Liver (tissue), 8 donors: ENCODE measurements at regions not wholly inside any gene's neighbourhood (a gene's known extent, or its start where the extent isn't known, plus 50 kb on each side); places are given as distances from the start of the nearest gene placed in this dataset.

Experiments used
- DNase-seq: peaks from one replicate; pipeline ENCODE4 v3.0.0-alpha.2; 2017; ENCODE audit warnings: low spot score
- H3K27ac ChIP-seq, 2 donors: one replicate each; pipeline ENCODE4 v1.7.0; 2013; ENCODE audit warnings: inconsistent platforms in 2 of 2, low read length in 2 of 2, control low read depth in 1 of 2, low read depth in 1 of 2, mild to moderate bottlenecking in 1 of 2
- H3K27me3 ChIP-seq, 4 donors: one replicate each; pipeline versions ENCODE4 v1.6.1 to v1.7.0; 2013; ENCODE audit warnings: low read length in 3 of 4, inconsistent platforms in 1 of 4, mild to moderate bottlenecking in 1 of 4, moderate library complexity in 1 of 4; ENCODE audit not compliant: control insufficient read depth in 4 of 4, insufficient read depth in 4 of 4
- H3K36me3 ChIP-seq, 4 donors: one replicate each; pipeline versions ENCODE4 v1.6.1 to v1.7.0; 2013; ENCODE audit warnings: low read length in 3 of 4, mild to moderate bottlenecking in 3 of 4, low read depth in 1 of 4, moderate library complexity in 1 of 4; ENCODE audit not compliant: control insufficient read depth in 4 of 4, insufficient read depth in 3 of 4
- H3K4me1 ChIP-seq, 4 donors: one replicate each; pipeline versions ENCODE4 v1.6.1 to v1.7.0; 2013; ENCODE audit warnings: low read length in 3 of 4, mild to moderate bottlenecking in 3 of 4, moderate library complexity in 1 of 4; ENCODE audit not compliant: control insufficient read depth in 4 of 4, insufficient read depth in 4 of 4
- H3K4me3 ChIP-seq, 3 donors: one replicate each; pipeline versions ENCODE4 v1.6.1 to v1.7.0; 2013; ENCODE audit warnings: low read length in 3 of 3, control low read depth in 1 of 3, low read depth in 1 of 3, mild to moderate bottlenecking in 1 of 3
- H3K9ac ChIP-seq, 2 donors: one replicate each; pipeline ENCODE4 v1.7.0; 2013; ENCODE audit warnings: low read length in 2 of 2, mild to moderate bottlenecking in 2 of 2, moderate library complexity in 2 of 2, control low read depth in 1 of 2, low read depth in 1 of 2
- H3K9me3 ChIP-seq, 4 donors: one replicate each; pipeline versions ENCODE4 v1.6.1 to v1.7.0; 2013; ENCODE audit warnings: low read length in 3 of 4; ENCODE audit not compliant: control insufficient read depth in 4 of 4
- EGR1 ChIP-seq, 2 donors: IDR thresholded peaks; 2 replicates each; pipeline ENCODE4 v1.6.1; 2016 to 2018; ENCODE audit warnings: antibody characterized with exemption in 2 of 2, low read depth in 2 of 2
- FOXA2 ChIP-seq: IDR thresholded peaks from 2 replicates; pipeline ENCODE4 v1.6.1; 2016; ENCODE audit warnings: antibody characterized with exemption
- GABPA ChIP-seq, 2 donors: IDR thresholded peaks in 1 of 2; conservative IDR thresholded peaks in 1 of 2; 2 replicates each; pipeline ENCODE4 v1.6.1; 2016; ENCODE audit warnings: antibody characterized with exemption in 2 of 2, mild to moderate bottlenecking in 1 of 2, moderate library complexity in 1 of 2
- HNF4G ChIP-seq: IDR thresholded peaks from 2 replicates; pipeline ENCODE4 v1.6.1; 2016; ENCODE audit warnings: antibody characterized with exemption
- JUND ChIP-seq, 2 donors: IDR thresholded peaks; 2 replicates each; pipeline ENCODE4 v1.6.1; 2016; ENCODE audit warnings: antibody characterized with exemption in 2 of 2
- NR2F2 ChIP-seq: IDR thresholded peaks from 2 replicates; pipeline ENCODE4 v1.6.1; 2016; ENCODE audit warnings: antibody characterized with exemption
- RAD21 ChIP-seq, 2 donors: IDR thresholded peaks; 2 replicates each; pipeline ENCODE4 v1.6.1; 2016; ENCODE audit warnings: antibody characterized with exemption in 2 of 2, mild to moderate bottlenecking in 2 of 2
- RXRA ChIP-seq, 2 donors: IDR thresholded peaks; 2 replicates each; pipeline ENCODE4 v1.6.1; 2017 to 2018; ENCODE audit warnings: antibody characterized with exemption in 2 of 2, mild to moderate bottlenecking in 1 of 2
- SP1 ChIP-seq: IDR thresholded peaks from 2 replicates; pipeline ENCODE4 v1.6.1; 2018; ENCODE audit warnings: antibody characterized with exemption, mild to moderate bottlenecking
- TAF1 ChIP-seq: conservative IDR thresholded peaks from 2 replicates; pipeline ENCODE4 v1.6.1; 2016; ENCODE audit warnings: antibody characterized with exemption, mild to moderate bottlenecking
- YY1 ChIP-seq: IDR thresholded peaks from 2 replicates; pipeline ENCODE4 v1.6.1; 2016; ENCODE audit warnings: antibody characterized with exemption, mild to moderate bottlenecking
- WGBS: extraction: QIAGEN DNeasy Blood & Tissue Kit; methylation state at CpG from one replicate; pipeline ENCODE4 v1.1.7; 2013; 5-methylcytosine and 5-hydroxymethylcytosine counted together
- TF ChIP-seq, protein P1 (sequence below): IDR thresholded peaks from 2 replicates; pipeline ENCODE4 v1.6.1; 2016; ENCODE audit warnings: antibody characterized with exemption
- TF ChIP-seq, protein P2 (sequence below): IDR thresholded peaks from 2 replicates; pipeline ENCODE4 v1.6.1; 2016; ENCODE audit warnings: antibody characterized with exemption, mild to moderate bottlenecking
- TF ChIP-seq, protein P3 (sequence below): fragments of 150-350 bp; IDR thresholded peaks from 2 replicates; pipeline ENCODE4 v1.5.1; 2017; ENCODE audit warnings: improper control_type of control experiment, low read depth, low read length; ENCODE audit not compliant: missing input control
- TF ChIP-seq, protein P4 (sequence below): IDR thresholded peaks from 2 replicates; pipeline ENCODE4 v1.6.1; 2016; ENCODE audit warnings: antibody characterized with exemption
- donor health status: healthy.
- donor health status: healthy.
- donor health status: healthy.
- donor health status: healthy.
- donor health status: healthy.

DNA sequence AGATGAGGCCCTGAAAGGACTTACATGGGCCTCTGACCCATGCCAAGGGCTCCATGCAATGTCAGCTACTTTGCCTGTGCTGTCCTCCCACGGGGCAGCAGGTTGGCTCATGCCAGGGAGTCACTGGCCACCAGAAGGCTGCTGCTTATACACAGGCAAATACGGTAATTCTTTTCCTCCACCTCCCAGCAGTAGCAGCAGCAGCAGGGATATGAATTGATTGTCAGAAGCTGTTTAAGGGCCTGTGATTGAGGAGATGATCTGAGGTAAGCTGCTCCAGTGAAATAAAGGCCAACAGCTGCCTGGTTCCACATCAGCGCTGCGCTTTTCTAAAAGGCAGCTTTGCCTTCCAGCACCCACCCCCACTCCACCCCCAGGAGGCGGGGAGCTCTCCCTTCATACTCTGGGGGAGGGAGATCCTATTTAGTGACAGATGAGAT, 250.5 kb downstream of the SHQ1 start:
- Histone ChIP-seq H3K9me3 (no peaks in the 10 kb centered on the region), H3K36me3 (no peaks in the 10 kb centered on the region), H3K27ac (no peak overlapping the region), H3K9ac (no peak overlapping the region), H3K27me3 (no peaks in the 10 kb centered on the region), H3K4me1 (peaks cover 2 to 13% (median 9%) of the 10 kb centered on the region in 4 donors), H3K4me3 (no peak overlapping the region)
- WGBS = 86% methylated on average over 5 of the region's 5 CpGs
- TF ChIP-seq YY1 = no peak
- TF ChIP-seq RXRA (IDR thresholded peaks at IDR 0.05) = no peak
- no peak for TF ChIP-seq RAD21 (IDR thresholded peaks at IDR 0.05)
- no peak for TF ChIP-seq HNF4G
- TF ChIP-seq TAF1 = no peak
- no peak for TF ChIP-seq JUND (IDR thresholded peaks at IDR 0.05)
- TF ChIP-seq, protein P1, sequence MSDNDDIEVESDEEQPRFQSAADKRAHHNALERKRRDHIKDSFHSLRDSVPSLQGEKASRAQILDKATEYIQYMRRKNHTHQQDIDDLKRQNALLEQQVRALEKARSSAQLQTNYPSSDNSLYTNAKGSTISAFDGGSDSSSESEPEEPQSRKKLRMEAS = no peak
- TF ChIP-seq SP1 = no peak
- TF ChIP-seq, protein P2, sequence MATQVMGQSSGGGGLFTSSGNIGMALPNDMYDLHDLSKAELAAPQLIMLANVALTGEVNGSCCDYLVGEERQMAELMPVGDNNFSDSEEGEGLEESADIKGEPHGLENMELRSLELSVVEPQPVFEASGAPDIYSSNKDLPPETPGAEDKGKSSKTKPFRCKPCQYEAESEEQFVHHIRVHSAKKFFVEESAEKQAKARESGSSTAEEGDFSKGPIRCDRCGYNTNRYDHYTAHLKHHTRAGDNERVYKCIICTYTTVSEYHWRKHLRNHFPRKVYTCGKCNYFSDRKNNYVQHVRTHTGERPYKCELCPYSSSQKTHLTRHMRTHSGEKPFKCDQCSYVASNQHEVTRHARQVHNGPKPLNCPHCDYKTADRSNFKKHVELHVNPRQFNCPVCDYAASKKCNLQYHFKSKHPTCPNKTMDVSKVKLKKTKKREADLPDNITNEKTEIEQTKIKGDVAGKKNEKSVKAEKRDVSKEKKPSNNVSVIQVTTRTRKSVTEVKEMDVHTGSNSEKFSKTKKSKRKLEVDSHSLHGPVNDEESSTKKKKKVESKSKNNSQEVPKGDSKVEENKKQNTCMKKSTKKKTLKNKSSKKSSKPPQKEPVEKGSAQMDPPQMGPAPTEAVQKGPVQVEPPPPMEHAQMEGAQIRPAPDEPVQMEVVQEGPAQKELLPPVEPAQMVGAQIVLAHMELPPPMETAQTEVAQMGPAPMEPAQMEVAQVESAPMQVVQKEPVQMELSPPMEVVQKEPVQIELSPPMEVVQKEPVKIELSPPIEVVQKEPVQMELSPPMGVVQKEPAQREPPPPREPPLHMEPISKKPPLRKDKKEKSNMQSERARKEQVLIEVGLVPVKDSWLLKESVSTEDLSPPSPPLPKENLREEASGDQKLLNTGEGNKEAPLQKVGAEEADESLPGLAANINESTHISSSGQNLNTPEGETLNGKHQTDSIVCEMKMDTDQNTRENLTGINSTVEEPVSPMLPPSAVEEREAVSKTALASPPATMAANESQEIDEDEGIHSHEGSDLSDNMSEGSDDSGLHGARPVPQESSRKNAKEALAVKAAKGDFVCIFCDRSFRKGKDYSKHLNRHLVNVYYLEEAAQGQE = no peak
- TF ChIP-seq FOXA2 = no peak
- TF ChIP-seq, protein P3, sequence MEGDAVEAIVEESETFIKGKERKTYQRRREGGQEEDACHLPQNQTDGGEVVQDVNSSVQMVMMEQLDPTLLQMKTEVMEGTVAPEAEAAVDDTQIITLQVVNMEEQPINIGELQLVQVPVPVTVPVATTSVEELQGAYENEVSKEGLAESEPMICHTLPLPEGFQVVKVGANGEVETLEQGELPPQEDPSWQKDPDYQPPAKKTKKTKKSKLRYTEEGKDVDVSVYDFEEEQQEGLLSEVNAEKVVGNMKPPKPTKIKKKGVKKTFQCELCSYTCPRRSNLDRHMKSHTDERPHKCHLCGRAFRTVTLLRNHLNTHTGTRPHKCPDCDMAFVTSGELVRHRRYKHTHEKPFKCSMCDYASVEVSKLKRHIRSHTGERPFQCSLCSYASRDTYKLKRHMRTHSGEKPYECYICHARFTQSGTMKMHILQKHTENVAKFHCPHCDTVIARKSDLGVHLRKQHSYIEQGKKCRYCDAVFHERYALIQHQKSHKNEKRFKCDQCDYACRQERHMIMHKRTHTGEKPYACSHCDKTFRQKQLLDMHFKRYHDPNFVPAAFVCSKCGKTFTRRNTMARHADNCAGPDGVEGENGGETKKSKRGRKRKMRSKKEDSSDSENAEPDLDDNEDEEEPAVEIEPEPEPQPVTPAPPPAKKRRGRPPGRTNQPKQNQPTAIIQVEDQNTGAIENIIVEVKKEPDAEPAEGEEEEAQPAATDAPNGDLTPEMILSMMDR = no peak
- TF ChIP-seq, protein P4, sequence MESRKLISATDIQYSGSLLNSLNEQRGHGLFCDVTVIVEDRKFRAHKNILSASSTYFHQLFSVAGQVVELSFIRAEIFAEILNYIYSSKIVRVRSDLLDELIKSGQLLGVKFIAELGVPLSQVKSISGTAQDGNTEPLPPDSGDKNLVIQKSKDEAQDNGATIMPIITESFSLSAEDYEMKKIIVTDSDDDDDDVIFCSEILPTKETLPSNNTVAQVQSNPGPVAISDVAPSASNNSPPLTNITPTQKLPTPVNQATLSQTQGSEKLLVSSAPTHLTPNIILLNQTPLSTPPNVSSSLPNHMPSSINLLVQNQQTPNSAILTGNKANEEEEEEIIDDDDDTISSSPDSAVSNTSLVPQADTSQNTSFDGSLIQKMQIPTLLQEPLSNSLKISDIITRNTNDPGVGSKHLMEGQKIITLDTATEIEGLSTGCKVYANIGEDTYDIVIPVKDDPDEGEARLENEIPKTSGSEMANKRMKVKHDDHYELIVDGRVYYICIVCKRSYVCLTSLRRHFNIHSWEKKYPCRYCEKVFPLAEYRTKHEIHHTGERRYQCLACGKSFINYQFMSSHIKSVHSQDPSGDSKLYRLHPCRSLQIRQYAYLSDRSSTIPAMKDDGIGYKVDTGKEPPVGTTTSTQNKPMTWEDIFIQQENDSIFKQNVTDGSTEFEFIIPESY = no peak
- no peak for DNase-seq

DNA sequence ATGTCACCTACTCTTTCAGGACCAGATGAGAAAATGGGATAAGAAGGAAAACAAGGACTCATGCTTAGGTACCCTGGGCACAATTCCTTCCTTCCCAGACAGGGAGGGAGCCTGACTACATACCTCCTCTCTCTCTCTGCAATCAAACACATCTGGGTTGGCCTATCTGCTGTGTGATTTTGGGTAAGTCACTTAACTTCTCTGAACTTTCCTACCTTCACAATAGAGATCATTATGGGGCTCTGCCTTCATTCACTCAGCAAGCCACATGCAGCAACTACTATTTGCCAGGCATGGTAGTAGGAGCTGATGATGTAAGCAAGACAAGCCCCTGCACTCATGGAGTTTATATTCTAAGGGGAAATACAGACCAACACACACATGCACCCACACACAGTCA, 251.2 kb downstream of the SHQ1 start:
- DNase-seq = no peak
- Histone ChIP-seq H3K4me3 (no peak overlapping the region), H3K36me3 (no peaks in the 10 kb centered on the region), H3K27me3 (no peaks in the 10 kb centered on the region), H3K4me1 (peaks cover 2 to 17% (median 9%) of the 10 kb centered on the region in 4 donors), H3K27ac (no peak overlapping the region), H3K9me3 (no peaks in the 10 kb centered on the region), H3K9ac (no peak overlapping the region)
- TF ChIP-seq NR2F2 (no peak), GABPA (IDR thresholded peaks at IDR 0.05 in 1 of 2, conservative IDR thresholded peaks at IDR 0.05 in 1 of 2) (no peak), EGR1 (IDR thresholded peaks at IDR 0.05; ENCODE audit: low read depth in 2 of 2) (no peak), TAF1 (no peak), JUND (IDR thresholded peaks at IDR 0.05) (no peak)
- TF ChIP-seq, protein P3 = no peak
